ENCODE measurements at regions not wholly inside any gene's neighbourhood (a gene's known extent, or its start where the extent isn't known, plus 50 kb on each side); places are given as distances from the start of the nearest gene placed in this dataset.

- H3K27me3 ChIP-seq = no peaks in the 10 kb centered on the region
- intact Hi-C loops (cut with DNase I) = no loop called here
- H3K9me3 ChIP-seq = no peaks in the 10 kb centered on the region
- no peaks in the 10 kb centered on the region for H3K4me1 ChIP-seq (ENCODE audit: insufficient read depth)
- H3K36me3 ChIP-seq = no peaks in the 10 kb centered on the region
- DNase-seq = no peak
- H3K27ac ChIP-seq = no peak overlapping the region
- no peak for TF ChIP-seq POLR2A (IDR thresholded peaks at IDR 0.05)
- TF ChIP-seq EP300 (IDR thresholded peaks at IDR 0.05) = no peak
- TF ChIP-seq CTCF (IDR thresholded peaks at IDR 0.05) = no peak
- 76 to 91% (median 89%) methylated on average over 1 of the region's 1 CpG for WGBS, 3 donors
- H3K4me3 ChIP-seq = no peak overlapping the region
Measured at GRCh38 chr3:17830788-17831187, 88.4 kb upstream of the TBC1D5 start.

DNA sequence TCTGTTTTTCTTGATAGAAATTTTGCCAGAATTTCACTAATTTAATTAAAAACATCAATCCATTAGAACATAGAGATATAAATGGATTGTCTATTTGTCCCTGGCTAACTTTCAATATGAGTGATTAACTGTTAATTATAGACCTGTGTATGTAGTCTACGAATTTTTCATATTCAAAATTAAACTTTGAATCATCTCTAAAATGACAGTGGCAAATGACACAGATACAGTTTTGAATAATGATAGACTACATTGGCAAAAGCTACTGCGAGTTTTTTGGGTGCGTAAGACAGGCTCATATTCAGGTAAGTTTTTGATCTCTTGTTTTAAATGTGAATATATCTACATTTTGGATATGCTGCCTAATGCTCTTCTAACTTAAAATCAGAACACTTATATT, 86.0 kb upstream of the TBC1D5 start:
- intact Hi-C loops (cut with DNase I) = no loop called here
- TF ChIP-seq POLR2A (IDR thresholded peaks at IDR 0.05) (no peak), EP300 (IDR thresholded peaks at IDR 0.05) (no peak), CTCF (IDR thresholded peaks at IDR 0.05) (no peak)
- H3K36me3 ChIP-seq = no peaks in the 10 kb centered on the region
- H3K4me3 ChIP-seq = no peak overlapping the region
- no peak for DNase-seq
- no peaks in the 10 kb centered on the region for H3K9me3 ChIP-seq
- no peaks in the 10 kb centered on the region for H3K27me3 ChIP-seq
- no peak overlapping the region for H3K27ac ChIP-seq
- no peaks in the 10 kb centered on the region for H3K4me1 ChIP-seq (ENCODE audit: insufficient read depth)
- WGBS, 3 donors = 84 to 92% (median 89%) methylated on average over 3 of the region's 3 CpGs

DNA sequence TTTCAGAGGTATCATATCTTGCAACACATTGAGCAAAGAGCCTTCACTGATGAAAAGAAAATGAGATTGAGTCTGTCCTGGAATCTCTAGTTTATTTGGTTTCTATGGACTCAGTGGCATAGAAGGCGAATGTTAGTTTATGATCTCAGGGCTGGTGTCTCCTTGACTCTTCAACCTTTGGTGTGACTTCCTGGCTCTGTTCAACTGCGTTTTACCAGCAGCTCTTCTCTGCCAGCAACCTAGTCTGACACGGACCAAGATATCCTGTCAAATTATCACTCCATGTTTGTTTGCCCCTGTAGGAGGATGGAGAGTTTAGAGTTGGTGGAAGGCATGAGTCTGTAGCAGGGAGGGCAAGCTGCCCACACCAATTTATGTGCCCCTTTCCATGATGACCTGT, 82.9 kb upstream of the TBC1D5 start:
- H3K4me1 ChIP-seq (ENCODE audit: insufficient read depth) = no peaks in the 10 kb centered on the region
- H3K4me3 ChIP-seq = no peak overlapping the region
- 50 to 71% (median 58%) methylated on average over 3 of the region's 3 CpGs for WGBS, 3 donors
- no peak for DNase-seq
- no peaks in the 10 kb centered on the region for H3K27me3 ChIP-seq
- intact Hi-C loops (cut with DNase I) = no loop called here
- no peak for TF ChIP-seq EP300 (IDR thresholded peaks at IDR 0.05)
- TF ChIP-seq CTCF (IDR thresholded peaks at IDR 0.05) = no peak
- no peak for TF ChIP-seq POLR2A (IDR thresholded peaks at IDR 0.05)
- H3K36me3 ChIP-seq = no peaks in the 10 kb centered on the region
- no peaks in the 10 kb centered on the region for H3K9me3 ChIP-seq
- H3K27ac ChIP-seq = no peak overlapping the region

GRCh38 chr3:17823816-17824215, 81.4 kb upstream of the TBC1D5 start:
- Histone ChIP-seq H3K36me3 (no peaks in the 10 kb centered on the region), H3K27me3 (no peaks in the 10 kb centered on the region), H3K4me3 (no peak overlapping the region), H3K4me1 (ENCODE audit: insufficient read depth) (no peaks in the 10 kb centered on the region), H3K9me3 (no peaks in the 10 kb centered on the region), H3K27ac (no peak overlapping the region)
- DNase-seq = no peak
- intact Hi-C loops (cut with DNase I) = no loop called here
- TF ChIP-seq CTCF (IDR thresholded peaks at IDR 0.05) (no peak), POLR2A (IDR thresholded peaks at IDR 0.05) (no peak), EP300 (IDR thresholded peaks at IDR 0.05) (no peak)

- Histone ChIP-seq H3K27ac (no peak overlapping the region), H3K27me3 (no peaks in the 10 kb centered on the region), H3K36me3 (no peaks in the 10 kb centered on the region), H3K9me3 (no peaks in the 10 kb centered on the region), H3K4me1 (ENCODE audit: insufficient read depth) (no peaks in the 10 kb centered on the region), H3K4me3 (no peak overlapping the region)
- TF ChIP-seq EP300 (IDR thresholded peaks at IDR 0.05) (no peak), CTCF (IDR thresholded peaks at IDR 0.05) (no peak), POLR2A (IDR thresholded peaks at IDR 0.05) (no peak)
- intact Hi-C loops (cut with DNase I) = no loop called here
- no peak for DNase-seq
- WGBS, 3 donors = 56 to 65% (median 61%) methylated on average over 4 of the region's 4 CpGs
Measured at GRCh38 chr3:17823036-17823435, 80.6 kb upstream of the TBC1D5 start.

Data from ovary (tissue), 7 donors.